Brain pericyte (primary cell): ENCODE measurements at regions not wholly inside any gene's neighbourhood (a gene's known extent, or its start where the extent isn't known, plus 50 kb on each side); places are given as distances from the start of the nearest gene placed in this dataset.

Experiments
- DNase-seq: peaks from one replicate; pipeline ENCODE4 v3.0.0-alpha.2; 2012; ENCODE audit warnings: low read depth, low spot score

- DNase-seq: no peak
Observed at GRCh38 chr10:123604506-123604905, 61.6 kb upstream of the GPR26 start.

GRCh38 chr10:123606006-123606405 lies 60.1 kb upstream of the GPR26 start:
- DNase-seq: no peak

- no peak for DNase-seq
Observed at GRCh38 chr10:123606955-123607354, 59.2 kb upstream of the GPR26 start.

GRCh38 chr10:123607386-123607785 lies 58.8 kb upstream of the GPR26 start:
- no peak for DNase-seq

GRCh38 chr10:123608047-123608446 lies 58.1 kb upstream of the GPR26 start:
- no peak for DNase-seq

GRCh38 chr10:123611243-123611642 lies 54.9 kb upstream of the GPR26 start:
- DNase-seq: no peak

- DNase-seq: no peak
Observed at GRCh38 chr10:123611876-123612275, 54.3 kb upstream of the GPR26 start.

GRCh38 chr10:123613346-123613850 lies 52.8 kb upstream of the GPR26 start:
- no peak for DNase-seq

GRCh38 chr10:123614888-123615287 lies 51.3 kb upstream of the GPR26 start:
- DNase-seq: no peak
